H1 (cell line): ENCODE measurements at regions not wholly inside any gene's neighbourhood (a gene's known extent, or its start where the extent isn't known, plus 50 kb on each side); places are given as distances from the start of the nearest gene placed in this dataset.

Experiments
- CTCF ChIA-PET: fragments of 300-600 bp; sonication (Branson Sonifier 250); formaldehyde crosslinking; loops from one replicate; lab custom pipeline; 2021; ENCODE audit not compliant: partially characterized antibody; lab: Charles Lee
- POLR2A ChIA-PET: fragments of 300-600 bp; sonication (Branson Sonifier 250); formaldehyde crosslinking; loops from one replicate; lab custom pipeline; 2021; ENCODE audit warnings: inconsistent platforms; ENCODE audit not compliant: partially characterized antibody; lab: Charles Lee
- DNase-seq, 2 experiments: peaks; one replicate each; pipeline versions ENCODE4 v3.0.0 to v3.0.0-alpha.2; 2010 to 2022; ENCODE audit warnings: low spot score in 2 of 2, low read depth in 1 of 2, mixed read lengths in 1 of 2
- FAIRE-seq: peaks from 2 replicates; lab custom pipeline; 2011; peaks lifted over from hg19 to GRCh38; lab: Jason Lieb, UNC
- H2AFZ ChIP-seq: 2 replicates; pipeline ENCODE4 v1.8.1; 2012; ENCODE audit warnings: low read length, inconsistent platforms
- H2AK5ac ChIP-seq: 2 replicates; pipeline ENCODE4 v1.6.1; 2013; ENCODE audit warnings: low read depth, low read length
- H2BK120ac ChIP-seq: replicated peaks from 2 replicates; pipeline ENCODE3; 2013; ENCODE audit warnings: low read depth, low read length, inconsistent platforms
- H2BK12ac ChIP-seq: 2 replicates; pipeline ENCODE4 v1.6.1; 2013; ENCODE audit warnings: low read depth, low read length
- H2BK15ac ChIP-seq: 2 replicates; pipeline ENCODE4 v1.6.1; 2013; ENCODE audit warnings: low read length
- H2BK20ac ChIP-seq: 2 replicates; pipeline ENCODE4 v1.6.1; 2013; ENCODE audit warnings: low read length
- H2BK5ac ChIP-seq: 2 replicates; pipeline ENCODE4 v1.6.1; 2013; ENCODE audit warnings: low read depth, low read length
- H3K14ac ChIP-seq: 2 replicates; pipeline ENCODE4 v1.6.1; 2013; ENCODE audit warnings: inconsistent platforms; ENCODE audit not compliant: insufficient read length
- H3K18ac ChIP-seq: 2 replicates; pipeline ENCODE4 v1.6.1; 2013; ENCODE audit warnings: low read length; ENCODE audit errors: extremely low read depth
- H3K23ac ChIP-seq: 2 replicates; pipeline ENCODE4 v1.6.1; 2013; ENCODE audit warnings: inconsistent platforms; ENCODE audit not compliant: insufficient read length
- H3K23me2 ChIP-seq: 2 replicates; pipeline ENCODE4 v1.6.1; 2013; ENCODE audit warnings: low read depth, low read length
- H3K27ac ChIP-seq: 2 replicates; pipeline ENCODE4 v1.6.1; 2011; ENCODE audit warnings: low read depth, low read length, inconsistent platforms
- H3K27me3 ChIP-seq, 4 experiments: replicated peaks in 1 of 4; 1 replicate in 1 of 4; 2 replicates in 3 of 4; pipeline versions ENCODE4 v1.6.1 to v1.8.1; 2011 to 2013; ENCODE audit warnings: low read length in 3 of 4, mild to moderate bottlenecking in 3 of 4, inconsistent platforms in 2 of 4, mixed read lengths in 2 of 4, moderate library complexity in 1 of 4; ENCODE audit not compliant: control insufficient read depth in 3 of 4, insufficient read depth in 3 of 4; ENCODE audit errors: extremely low read depth in 1 of 4
- H3K36me3 ChIP-seq, 4 experiments: 2 replicates each; pipeline versions ENCODE4 v1.6.1 to v1.8.1; 2011 to 2013; ENCODE audit warnings: mild to moderate bottlenecking in 4 of 4, low read length in 3 of 4, moderate library complexity in 2 of 4, control low read depth in 1 of 4, inconsistent platforms in 1 of 4; ENCODE audit not compliant: insufficient read depth in 4 of 4, control insufficient read depth in 2 of 4
- H3K4ac ChIP-seq: replicated peaks from 2 replicates; pipeline ENCODE3; 2013; ENCODE audit warnings: low read length, low read depth, mixed read lengths, inconsistent platforms; ENCODE audit not compliant: insufficient read length
- H3K4me1 ChIP-seq, 4 experiments: replicated peaks in 1 of 4; 1 replicate in 1 of 4; 2 replicates in 3 of 4; pipeline versions ENCODE4 v1.6.1 to v1.8.1; 2011 to 2013; ENCODE audit warnings: low read length in 3 of 4, inconsistent platforms in 2 of 4, mixed read lengths in 1 of 4; ENCODE audit not compliant: insufficient read depth in 4 of 4, control insufficient read depth in 3 of 4
- H3K4me2 ChIP-seq, 2 experiments: 2 replicates each; pipeline versions ENCODE4 v1.6.1 to v1.8.1; 2011 to 2013; ENCODE audit warnings: low read depth in 2 of 2, low read length in 2 of 2, control low read depth in 1 of 2, inconsistent platforms in 1 of 2, mild to moderate bottlenecking in 1 of 2; ENCODE audit not compliant: insufficient read depth in 1 of 2
- H3K4me3 ChIP-seq, 4 experiments: fragments of 200-600, 300-600 bp in 1 of 4; sonication (generic), shearing (Covaris generic), sonication (Bioruptor Twin) in 1 of 4; 2 replicates each; pipeline versions ENCODE4 v1.5.1 to v1.8.1; 2011 to 2016; ENCODE audit warnings: low read length in 4 of 4, low read depth in 3 of 4, control low read depth in 2 of 4, inconsistent platforms in 2 of 4, mild to moderate bottlenecking in 2 of 4, mixed read lengths in 1 of 4, moderate library complexity in 1 of 4; ENCODE audit not compliant: insufficient read depth in 2 of 4; ENCODE audit errors: extremely low read depth in 1 of 4
- H3K56ac ChIP-seq: replicated peaks from 2 replicates; pipeline ENCODE3; 2013; ENCODE audit warnings: low read depth, mild to moderate bottlenecking, mixed read lengths, low read length, inconsistent platforms; ENCODE audit not compliant: insufficient read length
- H3K79me1 ChIP-seq: 2 replicates; pipeline ENCODE4 v1.6.1; 2013; ENCODE audit warnings: low read depth, low read length, control low read depth
- H3K79me2 ChIP-seq, 2 experiments: 2 replicates each; pipeline versions ENCODE4 v1.6.1 to v1.8.1; 2012 to 2013; ENCODE audit warnings: low read length in 2 of 2, mild to moderate bottlenecking in 2 of 2, inconsistent platforms in 1 of 2; ENCODE audit not compliant: insufficient read depth in 2 of 2, control insufficient read depth in 1 of 2
- H3K9ac ChIP-seq, 4 experiments: replicated peaks in 1 of 4; 1 replicate in 1 of 4; 2 replicates in 3 of 4; pipeline versions ENCODE4 v1.6.1 to v1.8.1; 2011 to 2013; ENCODE audit warnings: low read depth in 3 of 4, low read length in 3 of 4, control low read depth in 2 of 4, mild to moderate bottlenecking in 2 of 4, moderate library complexity in 2 of 4, inconsistent platforms in 1 of 4; ENCODE audit errors: extremely low read depth in 1 of 4
- H3K9me3 ChIP-seq, 2 experiments: 2 replicates each; pipeline versions ENCODE4 v1.6.1 to v1.8.1; 2012 to 2013; ENCODE audit warnings: mild to moderate bottlenecking in 2 of 2, moderate library complexity in 2 of 2, control low read depth in 1 of 2, inconsistent platforms in 1 of 2, low read depth in 1 of 2, low read length in 1 of 2, mixed read lengths in 1 of 2; ENCODE audit not compliant: insufficient read depth in 2 of 2
- H4K20me1 ChIP-seq, 2 experiments: replicated peaks in 1 of 2; 2 replicates each; pipeline versions ENCODE3 to v1.8.1; 2011 to 2013; ENCODE audit warnings: inconsistent platforms in 2 of 2, low read length in 2 of 2, mild to moderate bottlenecking in 1 of 2; ENCODE audit not compliant: insufficient read depth in 2 of 2, control insufficient read depth in 1 of 2
- H4K5ac ChIP-seq: 2 replicates; pipeline ENCODE4 v1.6.1; 2013; ENCODE audit warnings: low read length, low read depth, mixed read lengths, inconsistent platforms; ENCODE audit not compliant: insufficient read length
- H4K8ac ChIP-seq: 2 replicates; pipeline ENCODE4 v1.8.0; 2013; ENCODE audit warnings: mild to moderate bottlenecking, moderate library complexity, low read length, inconsistent platforms; ENCODE audit not compliant: insufficient read depth; ENCODE audit errors: extremely low read depth
- H4K91ac ChIP-seq: replicated peaks from 2 replicates; pipeline ENCODE3; 2013; ENCODE audit warnings: low read length, mixed read lengths, inconsistent platforms; ENCODE audit not compliant: insufficient read length
- E2F6 ChIP-seq: IDR thresholded peaks from 2 replicates; pipeline ENCODE4 v1.6.1; 2012; ENCODE audit warnings: inconsistent platforms
- EGR1 ChIP-seq: IDR thresholded peaks from 2 replicates; pipeline ENCODE4 v1.6.1; 2011; ENCODE audit warnings: low read depth, low read length, borderline replicate concordance
- POLR2A ChIP-seq, 2 experiments: IDR thresholded peaks; 1 replicate in 1 of 2; 2 replicates in 1 of 2; pipeline ENCODE4 v1.6.1; 2011; ENCODE audit warnings: low read depth in 2 of 2, low read length in 2 of 2, mild to moderate bottlenecking in 2 of 2; ENCODE audit errors: control extremely low read depth in 1 of 2
- POLR2AphosphoS5 ChIP-seq: IDR thresholded peaks from 2 replicates; pipeline ENCODE4 v1.6.1; 2011; ENCODE audit warnings: low read depth, low read length
- RBBP5 ChIP-seq: IDR thresholded peaks from 2 replicates; pipeline ENCODE4 v1.7.1; 2012; ENCODE audit warnings: low read depth, mild to moderate bottlenecking, inconsistent platforms, low read length, moderate library complexity, borderline replicate concordance
- SAP30 ChIP-seq: fragments of 300-600 bp; sonication (generic); IDR thresholded peaks from 2 replicates; pipeline ENCODE4 v1.7.1; 2012; ENCODE audit warnings: low read length, moderate library complexity, mild to moderate bottlenecking, inconsistent platforms; ENCODE audit not compliant: insufficient read depth, insufficient replicate concordance
- SIN3A ChIP-seq, 2 experiments: IDR thresholded peaks in 1 of 2; conservative IDR thresholded peaks in 1 of 2; 2 replicates each; pipeline ENCODE4 v1.6.1; 2011 to 2012; ENCODE audit warnings: low read length in 2 of 2, improper control_type of control experiment in 1 of 2, low read depth in 1 of 2, mild to moderate bottlenecking in 1 of 2
- SP2 ChIP-seq: IDR thresholded peaks from 2 replicates; pipeline ENCODE4 v1.6.1; 2012; ENCODE audit warnings: mild to moderate bottlenecking, low read length, inconsistent platforms
- SP4 ChIP-seq: IDR thresholded peaks from 2 replicates; pipeline ENCODE4 v1.6.1; 2012; ENCODE audit warnings: low read length, inconsistent platforms
- USF2 ChIP-seq: IDR thresholded peaks from 2 replicates; pipeline ENCODE4 v1.6.1; 2011; ENCODE audit warnings: low read length, improper control_type of control experiment
- WGBS, 2 experiments: shearing (Covaris generic) in 1 of 2; methylation state at CpG; one replicate each; pipeline versions ENCODE4 v1.1.6 to v1.1.7; 2013 to 2015; ENCODE audit warnings: low lambda C conversion rate in 2 of 2, mixed read lengths in 2 of 2, inconsistent platforms in 1 of 2, low coverage in 1 of 2, missing lambda C conversion rate in 1 of 2; ENCODE audit not compliant: insufficient replicate concordance in 2 of 2, insufficient coverage in 1 of 2, insufficient read length in 1 of 2; ENCODE audit errors: extremely low coverage in 1 of 2, missing lambda C conversion rate in 1 of 2; 5-methylcytosine and 5-hydroxymethylcytosine counted together

GRCh38 chr22:49306632-49307480 lies 520.8 kb downstream of the BRD1 start:
- no peak overlapping the region for H3K4ac ChIP-seq
- no peak overlapping the region for H3K4me3 ChIP-seq
- no peak overlapping the region for H3K27ac ChIP-seq
- no peak overlapping the region for H3K9ac ChIP-seq
- H3K18ac ChIP-seq: no peak overlapping the region
- H2BK12ac ChIP-seq: no peak overlapping the region
- H3K4me2 ChIP-seq: no peak overlapping the region
- H2BK120ac ChIP-seq: no peak overlapping the region
- no peaks in the 10 kb centered on the region for H3K23me2 ChIP-seq
- H4K5ac ChIP-seq: no peak overlapping the region
- H3K79me1 ChIP-seq: no peaks in the 10 kb centered on the region
- H3K27me3 ChIP-seq: no peaks in the 10 kb centered on the region; a peak in 1 of 7 replicates
- peak in 1 of 2 experiments; percentile 39 for DNase-seq
- H2BK15ac ChIP-seq: no peak overlapping the region
- H3K23ac ChIP-seq: no peak overlapping the region
- FAIRE-seq: no peak
- no peaks in the 10 kb centered on the region for H3K79me2 ChIP-seq
- no peak overlapping the region for H3K14ac ChIP-seq
- H3K9me3 ChIP-seq: no peaks in the 10 kb centered on the region
- 0 out of 2 replicates have a peak overlapping the region, but pooled peaks have one; percentile 14 for H4K8ac ChIP-seq
- no peak overlapping the region for H3K56ac ChIP-seq
- CTCF ChIA-PET: interaction anchor here (0.9 to 5.7 kb wide), 4 partner anchors 11 to 261 kb away, joined by 3 to 95 read pairs (median 12); no protein-coding TSS in a partner anchor
- POLR2A ChIA-PET: no interaction called here
- no peak overlapping the region for H2BK20ac ChIP-seq
- H2AK5ac ChIP-seq: no peak overlapping the region
- no peaks in the 10 kb centered on the region for H3K36me3 ChIP-seq
- no peak overlapping the region for H2BK5ac ChIP-seq
- H4K91ac ChIP-seq: no peak overlapping the region
- WGBS, 2 experiments: 90% methylated on average over 16 of the region's 31 CpGs; no CpG with 5 or more reads in 1 of the 2 experiments
- H3K4me1 ChIP-seq: peaks cover 0 to 4% (median 2%) of the 10 kb centered on the region in 4 experiments; a peak in 4 of 7 replicates
- peaks cover 0 to 2% of the 10 kb centered on the region in 2 experiments for H4K20me1 ChIP-seq
- no peak overlapping the region for H2AFZ ChIP-seq
- no peak for TF ChIP-seq SIN3A (conservative IDR thresholded peaks at IDR 0.05 in 1 of 2, IDR thresholded peaks at IDR 0.05 in 1 of 2; ENCODE audit: low read depth in 1 of 2, low read length in 2 of 2)
- TF ChIP-seq POLR2A (IDR thresholded peaks at IDR 0.05; ENCODE audit: control extremely low read depth in 1 of 2, low read depth in 2 of 2, low read length in 2 of 2): no peak
- TF ChIP-seq EGR1: no peak
- no peak for TF ChIP-seq POLR2AphosphoS5
- TF ChIP-seq SP2: no peak
- no peak for TF ChIP-seq E2F6
- no peak for TF ChIP-seq SP4
- no peak for TF ChIP-seq RBBP5
- no peak for TF ChIP-seq SAP30
- no peak for TF ChIP-seq USF2
